Testis (tissue), 2 donors: ENCODE measurements at regions not wholly inside any gene's neighbourhood (a gene's known extent, or its start where the extent isn't known, plus 50 kb on each side); places are given as distances from the start of the nearest gene placed in this dataset.

Experiments used
- DNase-seq: peaks from one replicate; pipeline ENCODE4 v3.0.0-alpha.2; 2019
- H3K27ac ChIP-seq, 2 donors: fragments of 200-600 bp; sonication (generic); one replicate each; pipeline ENCODE4 v1.5.1; 2019
- H3K27me3 ChIP-seq: fragments of 200-600 bp; sonication (generic); one replicate; pipeline ENCODE4 v1.5.1; 2019
- H3K36me3 ChIP-seq: fragments of 200-600 bp; sonication (generic); one replicate; pipeline ENCODE4 v1.5.1; 2017; ENCODE audit warnings: low read depth; ENCODE audit errors: missing control alignments
- H3K4me1 ChIP-seq: fragments of 200-600 bp; sonication (generic); one replicate; pipeline ENCODE4 v1.5.1; 2019
- H3K4me3 ChIP-seq, 2 donors: fragments of 200-600 bp; sonication (generic); one replicate each; pipeline ENCODE4 v1.5.1; 2017 to 2019
- H3K9me3 ChIP-seq: fragments of 200-600 bp; sonication (generic); one replicate; pipeline ENCODE4 v1.5.1; 2017
- CTCF ChIP-seq, 3 experiments: fragments of 450-650 bp in 2 of 3; fragments of 200-600 bp in 1 of 3; sonication (generic) in 1 of 3; IDR thresholded peaks; one replicate each; pipeline ENCODE4 v1.5.1; 2016 to 2019; ENCODE audit warnings: antibody characterized with exemption in 3 of 3, mild to moderate bottlenecking in 2 of 3, moderate library complexity in 1 of 3
- POLR2A ChIP-seq: fragments of 450-650 bp; IDR thresholded peaks from one replicate; pipeline ENCODE4 v1.6.1; 2017; ENCODE audit warnings: antibody characterized with exemption, mild to moderate bottlenecking, moderate library complexity
- WGBS, 2 donors: methylation state at CpG; one replicate each; pipeline ENCODE4 v1.1.5; 2018; 5-methylcytosine and 5-hydroxymethylcytosine counted together
- intact Hi-C: fragments of 100-400 bp; cut with DNase I; formaldehyde crosslinking; loops from one replicate; pipeline ENCODE4 v1.15.1; 2023; ENCODE audit warnings: low total_unique reads

- 95 to 100% methylated on average over 1 of the region's 1 CpG for WGBS, 2 donors
- intact Hi-C loops = no loop called here
- DNase-seq = no peak
- Histone ChIP-seq H3K27me3 (no peaks in the 10 kb centered on the region), H3K27ac (no peak overlapping the region), H3K36me3 (no peaks in the 10 kb centered on the region), H3K9me3 (no peaks in the 10 kb centered on the region), H3K4me3 (no peak overlapping the region), H3K4me1 (no peaks in the 10 kb centered on the region)
- TF ChIP-seq CTCF (IDR thresholded peaks at IDR 0.05) (no peak), POLR2A (no peak)
These were observed 72.4 kb upstream of the MBOAT1 start for GRCh38 chr6:20284672-20285071.

GRCh38 chr6:20286968-20287565, 74.8 kb upstream of the MBOAT1 start:
- H3K27me3 ChIP-seq = no peaks in the 10 kb centered on the region
- H3K27ac ChIP-seq = no peak overlapping the region
- DNase-seq = no peak
- TF ChIP-seq POLR2A (no peak), CTCF (IDR thresholded peaks at IDR 0.05) (no peak)
- 77 to 85% methylated on average over 1 of the region's 1 CpG for WGBS, 2 donors
- H3K4me1 ChIP-seq = no peaks in the 10 kb centered on the region
- intact Hi-C loops = no loop called here
- H3K9me3 ChIP-seq = no peaks in the 10 kb centered on the region
- no peak overlapping the region for H3K4me3 ChIP-seq
- no peaks in the 10 kb centered on the region for H3K36me3 ChIP-seq

- no peak overlapping the region for H3K4me3 ChIP-seq
- H3K36me3 ChIP-seq = no peaks in the 10 kb centered on the region
- no peaks in the 10 kb centered on the region for H3K27me3 ChIP-seq
- WGBS, 2 donors = 21 to 23% methylated on average over 10 of the region's 10 CpGs
- no peak overlapping the region for H3K27ac ChIP-seq
- DNase-seq = peak; percentile 93
- peak; percentile 89 to 93 (median 90) for TF ChIP-seq CTCF (IDR thresholded peaks at IDR 0.05)
- TF ChIP-seq POLR2A = no peak
- H3K4me1 ChIP-seq = no peaks in the 10 kb centered on the region
- intact Hi-C loops = loop anchor here (5.0 kb wide), 1 partner anchor 235 kb away; no protein-coding TSS in a partner anchor
- no peaks in the 10 kb centered on the region for H3K9me3 ChIP-seq
These were observed 79.7 kb upstream of the MBOAT1 start for GRCh38 chr6:20291764-20292580.

GRCh38 chr6:20292905-20293304, 80.6 kb upstream of the MBOAT1 start:
- no peak for TF ChIP-seq CTCF (IDR thresholded peaks at IDR 0.05)
- TF ChIP-seq POLR2A = no peak
- WGBS, 2 donors = 96 to 100% methylated on average over 2 of the region's 2 CpGs
- no peak overlapping the region for H3K27ac ChIP-seq
- H3K4me3 ChIP-seq = no peak overlapping the region
- DNase-seq = no peak
- H3K36me3 ChIP-seq = no peaks in the 10 kb centered on the region
- no peaks in the 10 kb centered on the region for H3K27me3 ChIP-seq
- no peaks in the 10 kb centered on the region for H3K9me3 ChIP-seq
- no peaks in the 10 kb centered on the region for H3K4me1 ChIP-seq
- intact Hi-C loops = loop anchor here (5.0 kb wide), 1 partner anchor 234 kb away; no protein-coding TSS in a partner anchor
